ENCODE measurements at regions not wholly inside any gene's neighbourhood (a gene's known extent, or its start where the extent isn't known, plus 50 kb on each side); places are given as distances from the start of the nearest gene placed in this dataset.
"Not testable (repeated sequence)": the region's sequence is repeated elsewhere in the genome, so short reads cannot be mapped to it uniquely, and the experiment has no call there.

DNA sequence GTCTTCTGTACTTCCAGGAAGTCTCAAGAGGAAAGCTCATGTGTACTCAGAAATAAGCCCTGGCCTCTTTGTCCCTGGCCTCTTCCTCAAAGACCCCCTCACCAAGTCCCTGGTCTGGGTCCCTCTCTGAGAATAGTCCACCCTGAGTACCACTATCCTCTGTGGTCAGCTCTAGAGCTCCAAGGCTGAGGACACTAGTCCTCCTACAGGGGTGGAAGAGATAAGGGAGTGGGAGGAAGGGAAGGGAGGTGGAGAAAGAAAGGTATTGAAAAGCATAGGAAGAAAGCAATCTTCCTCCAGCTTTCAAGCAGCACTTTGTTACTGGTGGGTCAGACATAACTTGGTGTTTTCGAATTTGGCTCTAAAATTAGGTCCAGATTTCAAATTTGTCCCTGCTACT lies 181.4 kb downstream of the NRIP1 start:
- Histone ChIP-seq H3K4me1 (replicated peaks; ENCODE audit: insufficient read depth) (peaks cover 48% of the 10 kb centered on the region), H3K79me2 (ENCODE audit: low read depth) (peaks cover 12% of the 10 kb centered on the region; the same call in 1 of the 2 replicates), H3K27me3 (ENCODE audit: insufficient read depth, low read depth) (no peaks in the 10 kb centered on the region), H3K36me3 (ENCODE audit: low read depth) (no peaks in the 10 kb centered on the region), H3K4me3 (no peak overlapping the region), H3K27ac (no peak overlapping the region), H3K4me2 (no peak overlapping the region), H2AFZ (no peak overlapping the region), H3K9me2 (ENCODE audit: insufficient read depth) (no peaks in the 10 kb centered on the region), H3K9me3 (ENCODE audit: insufficient read depth, low read depth) (0 out of 2 replicates have a peak, but pooled peaks cover 5% of the 10 kb centered on the region), H4K20me1 (ENCODE audit: insufficient read depth) (no peaks in the 10 kb centered on the region), H3F3A (ENCODE audit: insufficient read depth, low read depth) (peaks cover 10% of the 10 kb centered on the region)
- BruUV-seq (replicated peaks) = no TSS peak
- DNase-seq = no peak
- TF ChIP-seq EZH2 (IDR thresholded peaks at IDR 0.05; ENCODE audit: low read depth) = no peak
- TF ChIP-seq, protein P1, sequence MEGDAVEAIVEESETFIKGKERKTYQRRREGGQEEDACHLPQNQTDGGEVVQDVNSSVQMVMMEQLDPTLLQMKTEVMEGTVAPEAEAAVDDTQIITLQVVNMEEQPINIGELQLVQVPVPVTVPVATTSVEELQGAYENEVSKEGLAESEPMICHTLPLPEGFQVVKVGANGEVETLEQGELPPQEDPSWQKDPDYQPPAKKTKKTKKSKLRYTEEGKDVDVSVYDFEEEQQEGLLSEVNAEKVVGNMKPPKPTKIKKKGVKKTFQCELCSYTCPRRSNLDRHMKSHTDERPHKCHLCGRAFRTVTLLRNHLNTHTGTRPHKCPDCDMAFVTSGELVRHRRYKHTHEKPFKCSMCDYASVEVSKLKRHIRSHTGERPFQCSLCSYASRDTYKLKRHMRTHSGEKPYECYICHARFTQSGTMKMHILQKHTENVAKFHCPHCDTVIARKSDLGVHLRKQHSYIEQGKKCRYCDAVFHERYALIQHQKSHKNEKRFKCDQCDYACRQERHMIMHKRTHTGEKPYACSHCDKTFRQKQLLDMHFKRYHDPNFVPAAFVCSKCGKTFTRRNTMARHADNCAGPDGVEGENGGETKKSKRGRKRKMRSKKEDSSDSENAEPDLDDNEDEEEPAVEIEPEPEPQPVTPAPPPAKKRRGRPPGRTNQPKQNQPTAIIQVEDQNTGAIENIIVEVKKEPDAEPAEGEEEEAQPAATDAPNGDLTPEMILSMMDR (conservative IDR thresholded peaks at IDR 0.05) = no peak
- intact Hi-C loops (cut with micrococcal nuclease; ENCODE audit: unreplicated experiment) = no loop called here
- CTCF ChIA-PET = no interaction called here
- POLR2A ChIA-PET (ENCODE audit: unreplicated experiment) = interaction anchor here (0.7 kb wide), 1 partner anchor 12 kb away, joined by 9 read pairs; no protein-coding TSS in a partner anchor

DNA sequence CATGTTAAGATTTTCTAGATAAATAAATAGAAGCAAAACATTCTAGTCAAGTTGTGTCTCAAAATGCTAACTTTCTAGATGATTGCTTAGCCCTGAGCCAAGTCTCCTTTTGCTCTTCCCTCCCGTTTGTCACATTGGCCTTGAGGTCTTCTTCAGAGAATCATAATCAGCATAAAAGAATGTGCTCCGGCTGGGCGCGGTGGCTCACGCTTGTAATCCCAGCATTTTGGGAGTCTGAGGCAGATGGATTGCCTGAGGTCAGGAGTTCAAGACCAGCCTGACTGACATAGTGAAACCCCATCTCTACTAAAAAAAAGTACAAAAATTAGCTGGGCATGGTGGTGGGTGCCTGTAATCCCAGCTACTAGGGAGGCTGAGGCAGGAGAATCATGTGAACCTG lies 182.3 kb downstream of the NRIP1 start:
- H4K20me1 ChIP-seq (ENCODE audit: insufficient read depth) = not testable (repeated sequence)

DNA sequence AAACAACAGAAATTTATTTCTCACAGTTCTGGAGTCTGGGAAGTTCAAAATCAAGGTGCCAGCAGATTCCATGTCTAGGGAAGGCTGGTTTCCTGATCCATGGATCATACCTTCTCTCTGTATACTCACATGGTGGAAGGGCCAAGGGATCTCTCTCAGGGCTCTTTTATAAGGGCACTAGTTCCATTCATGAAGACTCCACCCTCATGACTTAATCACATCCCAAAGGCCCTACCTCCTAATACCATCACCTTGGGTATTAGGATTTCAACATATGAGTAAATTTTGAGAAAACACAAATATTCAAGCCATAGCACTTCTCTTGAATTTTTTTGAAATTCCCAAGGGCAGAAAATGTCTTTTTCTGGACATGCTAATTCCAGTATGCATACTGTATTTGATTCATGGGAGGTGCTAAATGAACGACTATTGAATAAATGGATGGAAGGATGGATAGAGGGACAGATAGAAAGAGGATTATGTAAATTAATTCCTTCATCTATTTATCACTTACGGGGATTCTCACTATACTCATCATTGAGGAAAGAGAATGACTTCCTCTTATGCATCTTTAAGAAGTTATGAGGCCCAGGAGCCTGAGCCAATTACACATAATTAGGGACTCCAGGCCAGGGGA lies 182.8 kb downstream of the NRIP1 start:
- no TSS peak for BruUV-seq (replicated peaks)
- Histone ChIP-seq H3K9me2 (ENCODE audit: insufficient read depth) (no peaks in the 10 kb centered on the region), H3F3A (ENCODE audit: insufficient read depth, low read depth) (peaks cover 24% of the 10 kb centered on the region), H3K27me3 (ENCODE audit: insufficient read depth, low read depth) (no peaks in the 10 kb centered on the region), H3K4me1 (replicated peaks; ENCODE audit: insufficient read depth) (peaks cover 54% of the 10 kb centered on the region), H4K20me1 (ENCODE audit: insufficient read depth) (no peaks in the 10 kb centered on the region), H3K4me3 (no peak overlapping the region), H3K79me2 (ENCODE audit: low read depth) (peaks cover 12% of the 10 kb centered on the region; the same call in 1 of the 2 replicates), H3K27ac (no peak overlapping the region), H2AFZ (no peak overlapping the region), H3K9me3 (ENCODE audit: insufficient read depth, low read depth) (0 out of 2 replicates have a peak, but pooled peaks cover 5% of the 10 kb centered on the region), H3K4me2 (no peak overlapping the region), H3K36me3 (ENCODE audit: low read depth) (no peaks in the 10 kb centered on the region)
- TF ChIP-seq, protein P1 (conservative IDR thresholded peaks at IDR 0.05) = no peak
- no peak for TF ChIP-seq EZH2 (IDR thresholded peaks at IDR 0.05; ENCODE audit: low read depth)
- POLR2A ChIA-PET (ENCODE audit: unreplicated experiment) = no interaction called here
- CTCF ChIA-PET = no interaction called here
- intact Hi-C loops (cut with micrococcal nuclease; ENCODE audit: unreplicated experiment) = no loop called here
- no peak for DNase-seq

More for the DNA sequence above, 182.3 kb downstream of the NRIP1 start:
- CTCF ChIA-PET; H3K9me3 ChIP-seq (ENCODE audit: insufficient read depth, low read depth); H3K27ac ChIP-seq; H3K4me2 ChIP-seq; H3K4me3 ChIP-seq; H3K36me3 ChIP-seq (ENCODE audit: low read depth); BruUV-seq (replicated peaks); intact Hi-C loops (cut with micrococcal nuclease; ENCODE audit: unreplicated experiment); DNase-seq; H3K27me3 ChIP-seq (ENCODE audit: insufficient read depth, low read depth); H2AFZ ChIP-seq; H3K9me2 ChIP-seq (ENCODE audit: insufficient read depth): not testable (repeated sequence)
- Histone ChIP-seq H3K79me2 (ENCODE audit: low read depth) (peaks cover 12% of the 10 kb centered on the region; the same call in 1 of the 2 replicates), H3F3A (ENCODE audit: insufficient read depth, low read depth) (peaks cover 18% of the 10 kb centered on the region), H3K4me1 (replicated peaks; ENCODE audit: insufficient read depth) (peaks cover 48% of the 10 kb centered on the region)
- POLR2A ChIA-PET (ENCODE audit: unreplicated experiment) = interaction anchor here (0.7 kb wide), 1 partner anchor 13 kb away, joined by 9 read pairs; no protein-coding TSS in a partner anchor
